GM18505 (cell line): ENCODE measurements at regions not wholly inside any gene's neighbourhood (a gene's known extent, or its start where the extent isn't known, plus 50 kb on each side); places are given as distances from the start of the nearest gene placed in this dataset.
"Not testable (repeated sequence)": the region's sequence is repeated elsewhere in the genome, so short reads cannot be mapped to it uniquely, and the experiment has no call there.

Experiments used
- ATAC-seq: cut with Tn5 transposase; IDR thresholded peaks from one replicate; pipeline ENCODE4 v1.9.1; 2021; ENCODE audit not compliant: unreplicated experiment
- POLR2A ChIP-seq: IDR thresholded peaks from 4 replicates; pipeline ENCODE4 v1.6.1; 2011; ENCODE audit warnings: borderline replicate concordance; ENCODE audit not compliant: insufficient read depth, insufficient read length; ENCODE audit errors: extremely low read depth

DNA sequence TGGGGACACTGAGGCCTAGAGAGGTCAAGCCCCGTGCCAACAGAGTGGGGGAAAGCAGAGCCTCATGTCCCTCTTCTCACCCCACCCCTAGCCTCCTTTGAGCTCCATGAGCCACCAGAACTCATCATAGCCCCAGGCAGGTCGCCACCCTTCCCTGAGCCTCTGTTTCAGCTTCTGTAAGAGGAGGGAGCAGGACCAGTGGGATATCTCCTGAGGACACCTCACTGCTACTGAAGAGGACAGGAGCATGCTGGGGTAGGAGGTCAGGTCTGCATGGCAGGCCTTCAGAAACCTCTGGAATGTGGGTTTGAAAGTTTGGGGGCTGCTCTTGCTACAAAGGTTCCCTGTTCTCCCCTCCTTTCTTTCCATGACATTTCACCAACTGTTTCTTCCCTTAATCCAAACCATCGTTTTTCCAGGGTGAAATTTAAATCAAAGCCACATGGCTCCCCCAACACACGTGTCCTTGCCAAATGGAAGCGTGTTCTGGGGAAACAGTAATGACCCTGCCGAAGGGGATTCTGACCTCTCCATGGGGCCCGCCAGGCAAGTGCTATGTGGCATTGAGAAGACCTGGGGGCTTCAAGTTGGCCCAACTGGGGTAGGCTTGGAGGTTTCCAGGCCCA, 88.1 kb upstream of the RUNX3 start:
- TF ChIP-seq POLR2A, result no peak
- no peak for ATAC-seq

DNA sequence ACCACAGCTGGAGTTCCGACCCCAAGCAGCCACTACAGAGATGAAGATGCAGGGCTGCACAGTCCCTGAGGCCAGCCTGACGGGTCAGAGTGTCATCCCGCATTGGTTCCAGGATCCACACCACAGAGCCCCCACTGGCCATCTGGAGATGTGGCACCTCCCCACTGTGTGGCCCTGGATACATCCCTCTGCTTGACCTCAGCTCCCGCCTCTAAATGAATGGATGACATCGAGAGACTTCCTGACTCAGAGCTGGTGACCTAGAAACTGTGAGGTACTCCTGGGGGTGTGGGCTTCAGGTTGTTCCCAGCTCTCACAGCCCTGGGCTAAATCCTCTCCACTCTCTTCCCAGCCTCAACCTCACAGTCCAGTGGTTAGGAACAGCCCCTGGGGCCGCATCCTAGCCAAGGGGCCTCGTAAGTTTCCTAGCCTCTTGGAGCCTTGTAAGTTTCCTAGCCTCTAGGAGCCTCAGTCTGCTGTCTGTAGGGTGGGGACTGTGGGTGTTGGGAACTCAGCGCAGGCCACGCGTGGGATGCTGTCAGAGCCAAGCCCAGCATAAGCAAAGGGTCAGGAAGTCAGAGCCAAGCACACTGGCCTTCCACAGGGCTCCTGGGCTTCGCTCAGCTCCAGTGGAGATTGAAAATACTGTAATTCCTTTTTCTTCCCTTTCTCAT, 87.5 kb upstream of the RUNX3 start:
- no peak for ATAC-seq
- no peak for TF ChIP-seq POLR2A

DNA sequence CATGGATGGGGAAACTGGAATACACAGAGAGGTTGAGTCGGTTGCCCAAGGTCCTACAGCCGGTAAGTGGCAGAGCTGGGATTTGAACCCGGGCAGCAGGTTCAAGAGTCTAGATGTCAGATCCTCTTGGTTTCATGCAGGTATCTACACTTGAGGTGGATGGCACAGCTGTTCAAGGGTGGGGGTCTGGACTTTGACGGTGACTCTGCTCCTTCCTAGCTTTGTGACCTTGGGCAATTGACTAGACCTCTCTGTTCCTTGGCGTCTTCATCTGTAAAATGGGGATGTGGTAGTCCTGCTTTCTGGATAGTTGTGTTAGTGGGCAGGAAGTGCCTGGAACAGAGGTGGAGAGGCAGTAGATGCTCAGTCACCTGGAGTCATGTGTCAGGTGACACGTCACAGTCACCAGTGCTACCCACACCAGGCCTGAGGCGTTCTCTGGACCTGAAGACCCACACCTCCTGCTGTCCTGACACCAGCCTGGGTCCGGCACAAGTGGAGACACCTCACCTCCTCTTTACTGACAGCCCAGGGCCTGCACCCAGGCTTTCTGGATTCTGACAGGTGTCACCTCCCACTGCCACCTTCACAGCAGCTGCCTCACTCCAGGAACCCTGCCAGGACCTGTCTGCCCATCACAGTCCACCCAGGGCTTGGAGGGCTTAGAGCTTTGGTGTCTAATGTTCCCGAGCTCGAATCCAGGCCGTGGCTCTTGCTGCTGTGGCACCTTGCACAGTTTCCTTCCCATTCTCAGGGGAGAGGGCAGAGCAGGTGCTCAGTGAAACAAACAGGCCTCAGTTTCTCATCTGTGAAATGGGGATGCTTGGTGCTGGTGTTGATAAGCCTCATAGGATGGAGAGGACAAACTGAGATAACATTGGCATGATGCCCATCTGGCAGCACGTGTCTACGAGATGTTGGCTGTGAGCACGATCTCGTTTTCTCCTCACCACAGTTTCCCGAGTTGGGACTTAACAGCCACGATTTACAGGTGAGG, 83.2 kb upstream of the RUNX3 start:
- no peak for TF ChIP-seq POLR2A
- no peak for ATAC-seq

DNA sequence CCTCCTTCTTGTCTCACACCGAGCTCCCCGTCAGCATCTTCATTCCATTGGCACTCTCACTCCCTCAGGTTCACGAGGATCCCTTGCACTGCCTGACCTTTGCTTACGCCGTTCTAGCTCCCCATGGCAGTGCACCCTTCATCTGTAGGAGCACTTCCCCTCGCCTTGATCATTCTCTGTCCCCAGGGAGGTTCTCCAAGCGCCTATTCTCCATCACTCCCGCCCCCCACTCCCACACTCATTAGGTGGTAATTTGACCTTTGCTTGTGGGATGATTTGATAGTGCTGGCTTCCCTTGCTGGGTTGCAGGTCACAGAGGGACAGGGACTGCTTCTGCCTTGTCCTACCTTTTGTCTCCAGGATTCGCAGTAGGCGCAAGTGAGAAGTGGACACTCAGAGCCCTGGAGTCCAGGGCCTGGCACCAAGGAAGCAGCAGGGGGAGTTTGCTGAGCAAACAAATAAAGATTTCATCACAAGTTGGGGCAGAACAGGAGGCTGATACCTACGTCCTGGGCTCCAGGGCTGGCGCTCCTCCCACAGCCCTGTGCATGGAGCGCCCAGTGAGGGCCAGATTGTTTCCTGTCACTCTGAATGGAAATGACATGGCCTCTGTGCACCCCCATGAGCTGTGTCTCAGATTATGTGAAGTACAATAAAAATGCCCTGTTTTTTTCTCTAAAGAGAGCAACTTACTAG, 82.0 kb upstream of the RUNX3 start:
- no peak for ATAC-seq
- no peak for TF ChIP-seq POLR2A

DNA sequence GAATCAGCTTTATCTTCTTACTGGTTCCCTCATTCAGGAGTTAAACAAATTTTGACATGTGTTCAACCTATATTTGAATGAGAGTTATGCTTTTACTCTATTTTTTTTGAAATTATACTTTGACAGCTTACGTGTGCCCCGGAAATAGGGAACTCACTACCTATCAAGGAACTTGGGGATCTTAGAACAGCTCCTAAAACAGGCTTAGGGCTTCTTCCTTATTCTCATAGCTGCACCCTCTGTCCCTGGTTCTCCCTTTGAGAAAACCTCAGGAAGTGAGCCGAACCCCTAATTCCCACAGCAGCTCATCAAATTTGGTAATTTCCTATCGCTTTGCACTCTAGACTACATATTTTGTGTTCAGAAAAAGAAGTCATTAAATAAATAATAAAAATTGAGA, 81.2 kb upstream of the RUNX3 start:
- no peak for ATAC-seq
- no peak for TF ChIP-seq POLR2A

DNA sequence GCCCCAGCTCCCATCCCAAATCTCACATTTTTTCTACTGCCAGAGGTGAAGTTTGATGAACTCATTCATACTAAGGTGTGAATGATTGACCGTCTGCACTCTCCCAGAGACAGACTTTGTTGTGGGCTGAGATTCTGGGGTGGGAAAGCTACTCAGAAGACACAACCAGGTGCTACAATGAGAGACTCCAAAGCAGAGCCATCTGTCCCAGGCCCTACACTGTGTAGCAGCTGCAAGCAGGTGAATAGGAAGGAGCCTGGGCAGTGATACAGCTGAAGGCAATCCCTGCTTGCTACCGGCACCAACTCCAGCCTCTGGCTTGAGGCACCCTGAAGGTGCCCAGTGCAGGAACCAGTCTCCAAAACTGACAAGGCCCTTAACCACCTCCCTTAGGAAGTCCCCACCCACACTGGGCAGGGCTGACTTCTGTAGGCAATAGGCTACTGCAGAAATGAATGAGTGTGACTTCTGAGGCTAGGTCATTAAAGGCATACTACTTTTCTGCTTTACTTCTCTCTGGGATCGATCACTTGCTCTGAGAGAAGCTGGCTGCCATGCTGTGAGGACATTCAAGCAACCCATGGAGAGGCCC, 79.7 kb upstream of the RUNX3 start:
- ATAC-seq, result no peak

DNA sequence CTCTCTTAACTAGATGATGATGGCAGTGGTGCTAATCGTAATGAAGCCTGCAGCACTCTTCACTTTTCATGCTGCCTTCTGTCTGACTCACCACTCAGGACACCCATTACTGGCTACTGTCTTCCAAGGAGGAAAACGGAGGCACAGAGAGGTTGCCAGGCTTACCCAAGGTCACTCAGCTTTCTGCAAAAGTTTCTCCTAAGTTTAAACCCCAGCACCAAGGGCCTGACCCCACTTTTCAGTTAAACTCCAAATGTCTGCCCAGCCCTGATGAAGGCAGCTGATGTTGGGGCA, 78.1 kb upstream of the RUNX3 start:
- ATAC-seq, result no peak
- no peak for TF ChIP-seq POLR2A

More for the DNA sequence above, 79.7 kb upstream of the RUNX3 start:
- no peak for TF ChIP-seq POLR2A

DNA sequence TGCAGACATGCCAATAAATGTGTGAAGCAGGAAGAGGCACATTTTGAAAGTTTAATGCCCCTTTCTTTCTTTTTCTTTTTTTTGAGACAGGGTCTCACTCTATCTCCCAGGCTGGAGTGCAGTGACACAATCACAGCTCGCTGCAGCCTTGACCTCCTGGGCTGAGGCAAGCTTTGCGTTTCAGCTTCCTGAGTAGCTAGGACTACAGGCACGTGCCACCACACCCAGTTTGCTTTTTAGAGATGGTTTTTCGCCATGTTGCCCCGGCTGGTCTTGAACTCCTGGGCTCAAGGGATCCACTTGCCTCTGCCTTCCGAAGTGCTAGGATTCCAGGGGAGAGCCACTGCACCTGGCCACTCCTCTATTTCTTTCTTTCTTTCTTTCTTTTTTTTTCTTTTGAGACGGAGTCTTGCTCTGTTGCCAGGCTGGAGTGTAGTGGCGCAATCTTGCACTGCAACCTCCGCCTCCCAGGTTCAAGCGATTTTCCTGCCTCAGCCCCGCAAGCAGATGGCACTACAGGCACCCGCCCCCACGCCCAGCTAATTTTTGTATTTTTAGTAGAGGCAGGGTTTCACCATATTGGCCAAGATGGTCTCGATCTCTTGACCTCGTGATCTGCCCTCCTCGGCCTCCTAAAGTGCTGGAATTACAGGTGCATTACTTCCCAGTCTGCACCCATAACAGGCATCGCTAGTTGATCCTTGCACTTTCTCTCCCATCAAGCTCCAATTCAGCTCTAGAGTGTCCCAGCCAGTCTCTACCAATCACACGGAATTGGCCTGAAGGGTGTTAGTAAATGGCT, 77.5 kb upstream of the RUNX3 start:
- not testable (repeated sequence) for ATAC-seq

DNA sequence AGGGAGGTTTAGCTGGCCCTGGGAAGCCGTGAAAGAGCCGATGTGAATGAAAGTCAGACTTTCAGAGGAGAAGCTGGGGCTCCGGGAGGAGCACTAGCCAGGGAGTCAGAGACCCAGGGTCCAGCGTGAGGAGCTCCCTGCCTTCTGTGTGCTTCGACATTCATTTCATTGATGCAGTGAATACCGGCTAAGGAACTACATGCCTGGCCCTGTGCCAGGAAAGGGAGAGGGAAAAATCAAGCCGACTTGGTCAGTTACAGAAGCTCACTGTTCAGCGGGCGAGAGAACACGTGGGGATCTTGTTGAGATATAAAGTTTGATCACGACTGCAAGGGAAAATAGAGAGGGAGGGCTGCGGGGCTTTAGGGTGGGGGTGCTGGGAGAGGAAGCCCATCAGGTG, 76.7 kb upstream of the RUNX3 start:
- no peak for TF ChIP-seq POLR2A
- no peak for ATAC-seq

DNA sequence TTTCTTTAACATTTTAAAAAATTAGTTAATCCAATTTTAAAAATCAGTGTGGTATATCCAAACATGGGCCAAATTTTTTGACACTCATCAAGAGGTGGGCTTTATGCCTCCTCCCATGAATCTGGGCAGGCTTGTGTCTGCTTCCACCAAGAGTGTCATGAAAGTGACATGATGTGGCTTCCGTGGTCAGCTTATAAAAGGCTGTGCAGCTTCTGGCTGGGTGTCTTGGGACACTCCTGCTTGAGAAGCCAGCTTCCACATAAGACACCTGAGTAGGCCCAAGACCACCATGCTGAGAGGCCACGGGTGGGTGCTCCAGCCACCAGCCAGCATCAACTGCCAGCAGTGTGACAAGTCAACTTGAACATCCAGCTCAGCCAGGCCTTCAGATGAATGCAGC, 74.3 kb upstream of the RUNX3 start:
- TF ChIP-seq POLR2A, result no peak

DNA sequence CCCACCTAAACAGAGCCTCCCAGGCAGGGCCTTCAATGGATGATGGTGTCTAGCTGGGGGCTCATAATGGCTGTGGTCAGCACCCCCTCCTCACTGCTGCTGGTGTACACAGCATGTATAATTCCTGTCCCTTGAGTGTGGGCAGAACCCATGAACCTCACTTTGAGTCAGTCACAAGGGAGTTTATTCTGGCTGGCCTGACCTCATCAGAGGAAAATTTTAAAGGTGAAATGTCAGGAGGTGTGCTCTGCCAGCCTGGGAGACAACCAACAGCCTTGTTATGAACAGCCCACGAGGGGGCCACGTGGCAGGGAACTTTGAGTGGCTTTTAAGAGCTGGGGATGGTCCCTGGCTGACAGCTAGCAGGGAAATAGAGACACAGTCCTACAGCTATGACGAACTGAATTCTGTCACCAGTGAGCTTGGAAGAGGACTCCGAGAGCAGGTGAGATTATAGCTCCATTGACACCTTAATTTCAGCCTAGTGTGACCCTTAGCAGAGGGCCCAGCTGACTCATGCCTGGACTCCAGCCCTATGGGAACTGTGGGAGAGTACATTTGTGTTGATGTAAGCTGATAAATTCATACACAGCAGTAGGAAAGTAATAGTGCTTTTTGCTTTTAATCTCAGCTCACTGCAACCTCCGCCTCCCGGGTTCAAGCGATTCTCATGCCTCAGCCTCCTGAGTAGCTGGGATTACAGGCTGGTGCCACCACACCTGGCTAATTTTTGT, 73.5 kb upstream of the RUNX3 start:
- no peak for ATAC-seq
- TF ChIP-seq POLR2A, result no peak

More for the DNA sequence above, 74.3 kb upstream of the RUNX3 start:
- no peak for ATAC-seq

DNA sequence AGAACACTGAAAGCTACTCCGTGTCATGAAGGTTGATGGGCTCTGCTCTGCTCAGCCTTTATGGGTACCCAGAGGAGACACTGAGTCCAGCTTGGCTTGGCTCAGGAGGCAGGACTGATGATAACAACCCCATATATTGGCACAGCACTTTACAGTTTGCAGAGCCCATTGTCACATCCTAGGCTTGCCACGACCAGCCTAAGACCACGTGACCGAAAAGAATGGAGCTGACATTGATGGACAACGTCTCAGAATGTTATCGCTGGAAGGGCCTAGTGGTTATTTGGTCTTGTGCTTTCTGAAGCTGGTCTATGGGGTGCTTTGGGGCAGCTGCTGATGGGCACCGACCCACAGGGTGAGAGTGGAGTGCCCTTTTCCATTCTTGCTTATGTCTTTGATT, 72.9 kb upstream of the RUNX3 start:
- no peak for TF ChIP-seq POLR2A
- ATAC-seq, result no peak
